Tibial nerve (tissue), 4 donors: ENCODE measurements at regions not wholly inside any gene's neighbourhood (a gene's known extent, or its start where the extent isn't known, plus 50 kb on each side); places are given as distances from the start of the nearest gene placed in this dataset.

Experiments
- DNase-seq, 2 donors: peaks; one replicate each; pipeline ENCODE4 v3.0.0-alpha.2; 2019; ENCODE audit warnings: low spot score in 2 of 2
- H3K27ac ChIP-seq, 4 donors: fragments of 200-600 bp; sonication (generic) in 3 of 4; one replicate each; pipeline ENCODE4 v1.5.1; 2017 to 2019; ENCODE audit warnings: mild to moderate bottlenecking in 1 of 4
- H3K27me3 ChIP-seq, 2 donors: fragments of 200-600 bp; sonication (generic) in 1 of 2; one replicate each; pipeline versions ENCODE4 v1.5.1 to v1.6.0; 2017 to 2019
- H3K36me3 ChIP-seq, 3 donors: fragments of 200-600 bp; sonication (generic); one replicate each; pipeline ENCODE4 v1.5.1; 2018 to 2019
- H3K4me1 ChIP-seq, 4 donors: fragments of 200-600 bp; sonication (generic) in 3 of 4; one replicate each; pipeline ENCODE4 v1.5.1; 2017 to 2019
- H3K4me3 ChIP-seq, 4 donors: fragments of 200-600 bp; sonication (generic) in 3 of 4; one replicate each; pipeline ENCODE4 v1.5.1; 2017 to 2019; ENCODE audit warnings: mild to moderate bottlenecking in 1 of 4, moderate library complexity in 1 of 4
- H3K9me3 ChIP-seq, 4 donors: fragments of 200-600 bp; sonication (generic) in 3 of 4; one replicate each; pipeline ENCODE4 v1.5.1; 2017 to 2019
- EP300 ChIP-seq, 2 donors: sonication (generic); formaldehyde crosslinking; IDR thresholded peaks; one replicate each; pipeline ENCODE4 v1.6.1; 2017; ENCODE audit warnings: antibody characterized with exemption in 2 of 2, mild to moderate bottlenecking in 1 of 2
- POLR2A ChIP-seq, 2 donors: fragments of 450-650 bp; IDR thresholded peaks; one replicate each; pipeline ENCODE4 v1.6.1; 2017; ENCODE audit warnings: antibody characterized with exemption in 2 of 2, mild to moderate bottlenecking in 2 of 2, moderate library complexity in 2 of 2
- WGBS, 2 donors: methylation state at CpG; one replicate each; pipeline ENCODE4 v1.1.5; 2018; 5-methylcytosine and 5-hydroxymethylcytosine counted together
- TF ChIP-seq, protein P1 (sequence below), 5 experiments: fragments of 200-600 bp in 3 of 5; fragments of 450-650 bp in 2 of 5; sonication (generic) in 3 of 5; IDR thresholded peaks; one replicate each; pipeline ENCODE4 v1.5.1; 2016 to 2019; ENCODE audit warnings: antibody characterized with exemption in 5 of 5, mild to moderate bottlenecking in 3 of 5, moderate library complexity in 2 of 5

DNA sequence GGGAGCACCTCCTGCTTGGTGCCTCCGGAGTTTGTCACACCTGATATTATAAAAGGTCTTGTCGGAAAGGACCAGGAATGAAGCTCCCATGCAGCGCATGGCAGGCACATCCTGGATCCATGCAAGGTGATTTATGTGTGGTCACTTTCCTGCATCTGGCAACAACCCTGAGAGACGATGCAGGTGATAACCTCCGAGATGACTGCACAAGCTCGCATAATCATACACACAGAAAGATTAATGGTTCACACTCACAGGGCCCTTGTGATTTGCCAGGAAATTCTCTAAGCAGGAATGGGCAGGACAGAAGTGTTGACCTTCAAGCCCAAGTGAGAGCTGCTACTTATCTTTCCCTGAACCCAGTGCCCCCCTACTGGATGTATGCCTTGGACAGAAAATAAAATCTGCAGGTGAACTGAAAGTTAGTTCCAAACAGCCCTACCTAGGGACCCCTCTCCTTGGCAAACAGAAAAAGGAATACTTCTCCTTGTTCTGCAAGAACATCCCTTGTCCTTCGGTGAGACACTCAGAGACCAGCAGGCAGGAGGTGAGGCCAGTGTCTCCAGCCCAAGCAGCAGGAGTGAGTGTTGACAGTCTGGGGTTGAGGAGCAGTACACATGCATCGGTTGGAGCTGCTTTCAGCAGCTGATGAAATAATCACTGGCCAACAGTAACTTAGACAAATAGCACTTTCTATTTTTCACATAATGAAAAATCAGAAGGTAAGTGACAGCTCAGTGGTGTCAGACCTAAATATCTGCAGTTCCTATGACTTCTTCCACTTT is 619.4 kb upstream of the B3GAT1 start:
- DNase-seq = no peak
- H3K27me3 ChIP-seq = no peaks in the 10 kb centered on the region
- H3K27ac ChIP-seq = no peak overlapping the region
- no peak overlapping the region for H3K4me3 ChIP-seq
- H3K36me3 ChIP-seq = no peaks in the 10 kb centered on the region
- no peaks in the 10 kb centered on the region for H3K4me1 ChIP-seq
- no peak for TF ChIP-seq EP300 (IDR thresholded peaks at IDR 0.05)
- no peak for TF ChIP-seq POLR2A (IDR thresholded peaks at IDR 0.05)
- TF ChIP-seq, protein P1, sequence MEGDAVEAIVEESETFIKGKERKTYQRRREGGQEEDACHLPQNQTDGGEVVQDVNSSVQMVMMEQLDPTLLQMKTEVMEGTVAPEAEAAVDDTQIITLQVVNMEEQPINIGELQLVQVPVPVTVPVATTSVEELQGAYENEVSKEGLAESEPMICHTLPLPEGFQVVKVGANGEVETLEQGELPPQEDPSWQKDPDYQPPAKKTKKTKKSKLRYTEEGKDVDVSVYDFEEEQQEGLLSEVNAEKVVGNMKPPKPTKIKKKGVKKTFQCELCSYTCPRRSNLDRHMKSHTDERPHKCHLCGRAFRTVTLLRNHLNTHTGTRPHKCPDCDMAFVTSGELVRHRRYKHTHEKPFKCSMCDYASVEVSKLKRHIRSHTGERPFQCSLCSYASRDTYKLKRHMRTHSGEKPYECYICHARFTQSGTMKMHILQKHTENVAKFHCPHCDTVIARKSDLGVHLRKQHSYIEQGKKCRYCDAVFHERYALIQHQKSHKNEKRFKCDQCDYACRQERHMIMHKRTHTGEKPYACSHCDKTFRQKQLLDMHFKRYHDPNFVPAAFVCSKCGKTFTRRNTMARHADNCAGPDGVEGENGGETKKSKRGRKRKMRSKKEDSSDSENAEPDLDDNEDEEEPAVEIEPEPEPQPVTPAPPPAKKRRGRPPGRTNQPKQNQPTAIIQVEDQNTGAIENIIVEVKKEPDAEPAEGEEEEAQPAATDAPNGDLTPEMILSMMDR (IDR thresholded peaks at IDR 0.05) = no peak
- 81 to 83% methylated on average over 8 of the region's 8 CpGs for WGBS, 2 donors
- no peaks in the 10 kb centered on the region for H3K9me3 ChIP-seq

DNA sequence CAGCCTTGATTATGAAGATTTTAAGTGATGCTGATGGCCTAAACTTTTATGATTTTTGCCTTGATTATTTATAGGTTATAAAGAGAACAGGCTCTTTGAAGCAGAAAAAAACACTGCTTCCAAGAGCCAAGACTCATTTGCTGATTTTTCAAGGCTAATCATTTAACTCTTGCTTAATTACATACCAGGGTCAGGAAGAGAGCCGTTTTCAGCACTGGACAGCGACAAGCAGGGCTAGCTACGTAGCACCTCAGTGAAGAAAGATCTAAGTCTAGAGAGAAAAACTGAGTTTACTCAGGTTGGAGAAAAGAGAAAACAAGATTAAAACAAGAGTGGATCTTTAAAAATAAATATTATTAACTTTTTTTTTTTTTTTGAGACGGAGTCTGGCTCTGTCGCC is 615.4 kb upstream of the B3GAT1 start:
- no peak for TF ChIP-seq EP300 (IDR thresholded peaks at IDR 0.05)
- TF ChIP-seq, protein P1 (IDR thresholded peaks at IDR 0.05) = no peak
- TF ChIP-seq POLR2A (IDR thresholded peaks at IDR 0.05) = no peak
- WGBS, 2 donors = 25 to 27% methylated on average over 5 of the region's 5 CpGs
- Histone ChIP-seq H3K36me3 (no peaks in the 10 kb centered on the region), H3K4me3 (no peak overlapping the region), H3K4me1 (no peaks in the 10 kb centered on the region), H3K27me3 (no peaks in the 10 kb centered on the region), H3K27ac (no peak overlapping the region), H3K9me3 (no peaks in the 10 kb centered on the region)
- no peak for DNase-seq

DNA sequence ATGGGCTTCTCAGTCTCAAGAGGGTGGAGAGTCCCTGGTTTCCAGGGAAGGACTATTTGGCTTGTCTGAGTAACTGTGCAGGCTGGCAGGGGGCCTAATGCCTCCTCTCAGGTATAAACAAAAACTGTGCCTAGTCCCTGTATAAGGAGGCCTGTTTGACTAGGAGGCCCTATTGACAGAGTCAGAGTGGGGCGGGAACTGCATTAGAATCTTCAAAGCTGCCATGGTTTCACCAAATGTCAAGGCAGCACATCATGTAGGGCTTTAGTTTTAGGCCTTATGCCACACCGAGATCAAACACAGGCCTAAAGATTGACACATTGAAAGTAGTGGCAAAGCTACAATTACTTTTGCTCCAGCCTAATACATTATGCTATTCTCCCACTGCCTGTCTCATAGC is 611.5 kb upstream of the B3GAT1 start:
- no peak overlapping the region for H3K27ac ChIP-seq
- no peaks in the 10 kb centered on the region for H3K9me3 ChIP-seq
- TF ChIP-seq, protein P1 (IDR thresholded peaks at IDR 0.05) = no peak
- TF ChIP-seq EP300 (IDR thresholded peaks at IDR 0.05) = no peak
- TF ChIP-seq POLR2A (IDR thresholded peaks at IDR 0.05) = no peak
- DNase-seq = no peak
- no peaks in the 10 kb centered on the region for H3K4me1 ChIP-seq
- H3K36me3 ChIP-seq = no peaks in the 10 kb centered on the region
- no peak overlapping the region for H3K4me3 ChIP-seq
- 68 to 78% methylated on average over 2 of the region's 2 CpGs for WGBS, 2 donors
- no peaks in the 10 kb centered on the region for H3K27me3 ChIP-seq

DNA sequence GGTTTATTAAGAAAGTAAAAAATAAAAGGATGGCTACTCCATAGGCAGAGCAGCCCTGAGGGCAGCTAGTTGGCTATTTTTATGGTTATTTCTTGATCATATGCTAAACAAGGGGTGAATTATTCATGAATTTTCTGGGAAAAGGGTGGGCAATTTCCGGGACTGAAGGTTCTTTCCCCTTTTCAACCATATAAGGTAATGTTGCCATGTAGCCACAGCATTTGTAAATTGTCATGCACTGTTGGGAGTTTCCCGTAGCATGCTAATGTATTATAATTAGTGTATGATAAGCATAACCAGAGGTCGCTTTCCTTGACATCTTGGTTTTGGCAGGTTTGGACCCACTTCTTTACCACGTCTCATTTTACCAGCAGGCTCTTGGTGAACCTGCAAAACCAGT is 610.4 kb upstream of the B3GAT1 start:
- Histone ChIP-seq H3K27ac (no peak overlapping the region), H3K36me3 (no peaks in the 10 kb centered on the region), H3K4me3 (no peak overlapping the region), H3K27me3 (no peaks in the 10 kb centered on the region), H3K9me3 (no peaks in the 10 kb centered on the region), H3K4me1 (no peaks in the 10 kb centered on the region)
- TF ChIP-seq POLR2A (IDR thresholded peaks at IDR 0.05) (no peak), EP300 (IDR thresholded peaks at IDR 0.05) (no peak)
- TF ChIP-seq, protein P1 (IDR thresholded peaks at IDR 0.05) = no peak
- WGBS, 2 donors = 77% methylated on average over 4 of the region's 4 CpGs
- DNase-seq = no peak

DNA sequence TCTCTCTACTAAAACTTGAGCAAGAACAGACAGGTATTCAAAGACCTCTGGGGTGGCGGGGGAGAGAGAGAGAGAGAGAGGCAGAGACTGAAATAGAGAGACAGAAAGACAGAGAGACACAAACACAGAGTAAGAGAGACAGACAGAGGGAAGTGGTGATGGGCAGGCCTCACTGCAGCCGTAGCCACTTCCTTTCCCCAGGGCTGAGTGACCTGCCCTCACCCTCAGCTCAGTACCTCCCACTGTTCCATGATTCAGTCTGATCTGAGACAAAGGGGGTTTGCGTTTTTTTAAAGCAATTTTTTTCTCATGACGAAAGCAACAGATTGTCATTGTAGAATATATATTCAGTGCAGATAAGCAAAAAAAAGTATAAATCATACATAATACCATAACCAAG is 607.9 kb upstream of the B3GAT1 start:
- no peaks in the 10 kb centered on the region for H3K27me3 ChIP-seq
- H3K27ac ChIP-seq = no peak overlapping the region
- H3K9me3 ChIP-seq = no peaks in the 10 kb centered on the region
- no peaks in the 10 kb centered on the region for H3K4me1 ChIP-seq
- TF ChIP-seq EP300 (IDR thresholded peaks at IDR 0.05) (no peak), POLR2A (IDR thresholded peaks at IDR 0.05) (no peak)
- TF ChIP-seq, protein P1 (IDR thresholded peaks at IDR 0.05) = no peak
- no peak overlapping the region for H3K4me3 ChIP-seq
- no peaks in the 10 kb centered on the region for H3K36me3 ChIP-seq
- WGBS, 2 donors = 42 to 45% methylated on average over 4 of the region's 4 CpGs
- DNase-seq = no peak
